PC-9 (cell line): ENCODE measurements at regions not wholly inside any gene's neighbourhood (a gene's known extent, or its start where the extent isn't known, plus 50 kb on each side); places are given as distances from the start of the nearest gene placed in this dataset.

Experiments
- BruUV-seq: library from RNA; stranded (reverse); fragments of 400-500 nt; replicated peaks from 2 replicates; lab custom pipeline; 2021; lab: Mats Ljungman, UMichigan
- CTCF ChIA-PET: fragments of 300-600 bp; sonication (Branson Sonifier 250); formaldehyde crosslinking; loops from one replicate; lab custom pipeline; 2022; ENCODE audit warnings: antibody characterized with exemption; lab: Charles Lee
- POLR2A ChIA-PET: fragments of 300-600 bp; sonication (Branson Sonifier 250); formaldehyde crosslinking; loops from one replicate; lab custom pipeline; 2022; ENCODE audit warnings: antibody characterized with exemption; ENCODE audit not compliant: unreplicated experiment; lab: Charles Lee
- DNase-seq, 2 experiments: peaks; one replicate each; pipeline versions ENCODE4 v3.0.0 to v3.0.0-alpha.2; 2015 to 2022; ENCODE audit warnings: mixed read lengths in 1 of 2
- H2AFZ ChIP-seq: fragments of 200-600 bp; sonication (generic); 2 replicates; pipeline ENCODE4 v1.8.1; 2017; ENCODE audit warnings: antibody characterized with exemption
- H3F3A ChIP-seq: fragments of 200-600 bp; sonication (generic); 2 replicates; pipeline ENCODE4 v1.8.1; 2017; ENCODE audit warnings: antibody characterized with exemption, mild to moderate bottlenecking, low read depth; ENCODE audit not compliant: insufficient read depth
- H3K27ac ChIP-seq: fragments of 200-600 bp; sonication (generic); 2 replicates; pipeline ENCODE4 v1.6.1; 2016; ENCODE audit warnings: mixed run types
- H3K27me3 ChIP-seq: fragments of 200-600 bp; sonication (generic); 2 replicates; pipeline ENCODE4 v1.6.1; 2016; ENCODE audit warnings: low read depth, mixed run types; ENCODE audit not compliant: insufficient read depth
- H3K36me3 ChIP-seq: fragments of 200-600 bp; sonication (generic); 2 replicates; pipeline ENCODE4 v1.6.1; 2016; ENCODE audit warnings: low read depth, mixed run types
- H3K4me1 ChIP-seq: fragments of 200-600 bp; sonication (generic); replicated peaks from 2 replicates; pipeline ENCODE4 v1.6.1; 2016; ENCODE audit warnings: mixed run types; ENCODE audit not compliant: insufficient read depth
- H3K4me2 ChIP-seq: fragments of 200-600 bp; sonication (generic); 2 replicates; pipeline ENCODE4 v1.6.1; 2017; ENCODE audit warnings: mixed run types
- H3K4me3 ChIP-seq: fragments of 200-600 bp; sonication (generic); 2 replicates; pipeline ENCODE4 v1.6.1; 2016; ENCODE audit warnings: mixed run types
- H3K79me2 ChIP-seq: fragments of 200-600 bp; sonication (generic); 2 replicates; pipeline ENCODE4 v1.6.1; 2017; ENCODE audit warnings: low read depth, mixed run types
- H3K9me2 ChIP-seq: fragments of 200-600 bp; sonication (generic); 2 replicates; pipeline ENCODE4 v1.8.1; 2017; ENCODE audit warnings: mild to moderate bottlenecking; ENCODE audit not compliant: insufficient read depth
- H3K9me3 ChIP-seq: fragments of 200-600 bp; sonication (generic); 2 replicates; pipeline ENCODE4 v1.8.1; 2016; ENCODE audit warnings: low read depth; ENCODE audit not compliant: insufficient read depth
- H4K20me1 ChIP-seq: fragments of 200-600 bp; sonication (generic); 2 replicates; pipeline ENCODE4 v1.8.1; 2017; ENCODE audit not compliant: insufficient read depth
- CTCF ChIP-seq: fragments of 200-600 bp; sonication (generic); conservative IDR thresholded peaks from 2 replicates; pipeline ENCODE4 v1.6.1; 2017; ENCODE audit warnings: mixed run types, antibody characterized with exemption, mild to moderate bottlenecking, moderate library complexity
- EZH2 ChIP-seq: fragments of 200-600 bp; sonication (generic); IDR thresholded peaks from 2 replicates; pipeline ENCODE4 v1.8.0; 2017; ENCODE audit warnings: antibody characterized with exemption, low read depth
- intact Hi-C: fragments of 100-400 bp; cut with micrococcal nuclease; formaldehyde crosslinking; loops from one replicate; pipeline ENCODE4 v1.10.0; 2022; ENCODE audit not compliant: unreplicated experiment

GRCh38 chr13:73902847-73903246 is 231.4 kb downstream of the KLF12 start:
- Histone ChIP-seq H3K9me2 (no peaks in the 10 kb centered on the region), H3F3A (no peaks in the 10 kb centered on the region), H2AFZ (no peak overlapping the region), H3K4me1 (no peaks in the 10 kb centered on the region), H3K27me3 (no peaks in the 10 kb centered on the region), H4K20me1 (no peaks in the 10 kb centered on the region), H3K4me3 (no peak overlapping the region), H3K9me3 (no peaks in the 10 kb centered on the region), H3K4me2 (no peak overlapping the region), H3K79me2 (no peaks in the 10 kb centered on the region), H3K27ac (no peak overlapping the region), H3K36me3 (no peaks in the 10 kb centered on the region)
- POLR2A ChIA-PET = no interaction called here
- CTCF ChIA-PET = no interaction called here
- no TSS peak for BruUV-seq
- DNase-seq = no peak
- intact Hi-C loops = no loop called here
- TF ChIP-seq EZH2 (no peak), CTCF (no peak)

GRCh38 chr13:73902296-73902695 is 231.9 kb downstream of the KLF12 start:
- POLR2A ChIA-PET = no interaction called here

GRCh38 chr13:73901324-73902068 is 232.7 kb downstream of the KLF12 start:
- DNase-seq = no peak
- Histone ChIP-seq H3K36me3 (no peaks in the 10 kb centered on the region), H3K9me2 (no peaks in the 10 kb centered on the region), H3K9me3 (no peaks in the 10 kb centered on the region), H3K4me3 (no peak overlapping the region), H3K27me3 (no peaks in the 10 kb centered on the region), H2AFZ (no peak overlapping the region), H4K20me1 (no peaks in the 10 kb centered on the region), H3K27ac (no peak overlapping the region), H3K79me2 (no peaks in the 10 kb centered on the region), H3F3A (no peaks in the 10 kb centered on the region), H3K4me2 (no peak overlapping the region), H3K4me1 (no peaks in the 10 kb centered on the region)
- TF ChIP-seq EZH2 = no peak
- no peak for TF ChIP-seq CTCF
- ChIA-PET CTCF (no interaction called here), POLR2A (no interaction called here)
- intact Hi-C loops = no loop called here
- BruUV-seq = no TSS peak

More at GRCh38 chr13:73902296-73902695, 231.9 kb downstream of the KLF12 start:
- Histone ChIP-seq H3K4me2 (no peak overlapping the region), H3F3A (no peaks in the 10 kb centered on the region), H3K27me3 (no peaks in the 10 kb centered on the region), H3K4me3 (no peak overlapping the region), H3K27ac (no peak overlapping the region), H3K9me3 (no peaks in the 10 kb centered on the region), H3K36me3 (no peaks in the 10 kb centered on the region), H2AFZ (no peak overlapping the region), H4K20me1 (no peaks in the 10 kb centered on the region), H3K79me2 (no peaks in the 10 kb centered on the region), H3K9me2 (no peaks in the 10 kb centered on the region), H3K4me1 (no peaks in the 10 kb centered on the region)
- CTCF ChIA-PET = no interaction called here
- no TSS peak for BruUV-seq
- TF ChIP-seq EZH2 (no peak), CTCF (no peak)
- intact Hi-C loops = no loop called here
- DNase-seq = no peak
